HG03575 (cell line): ENCODE measurements at regions not wholly inside any gene's neighbourhood (a gene's known extent, or its start where the extent isn't known, plus 50 kb on each side); places are given as distances from the start of the nearest gene placed in this dataset.
"Not testable (repeated sequence)": the region's sequence is repeated elsewhere in the genome, so short reads cannot be mapped to it uniquely, and the experiment has no call there.

Experiments
- ATAC-seq: cut with Tn5 transposase; IDR thresholded peaks from one replicate; pipeline ENCODE4 v1.9.1; 2021; ENCODE audit not compliant: unreplicated experiment, insufficient number of reproducible peaks, low FRiP score; ENCODE audit errors: extremely low read depth

DNA sequence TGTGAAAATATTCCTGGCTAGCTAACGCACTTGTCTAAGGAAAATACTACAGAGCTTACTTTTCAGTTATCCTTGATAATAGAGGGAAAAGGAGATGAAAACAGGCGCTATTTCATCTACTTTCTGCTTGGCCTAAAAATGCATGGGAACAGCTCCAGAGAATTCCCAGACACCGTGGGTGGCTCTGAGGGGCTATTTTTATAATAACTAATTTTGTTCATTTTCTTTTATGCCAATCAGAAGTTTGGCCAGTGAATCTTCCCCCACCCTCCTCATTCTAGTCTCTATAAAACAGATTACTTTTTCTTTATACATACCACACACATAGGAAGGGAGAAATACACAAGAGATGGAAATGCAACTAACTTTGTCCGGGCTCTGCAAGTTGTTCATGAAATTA is 322.9 kb downstream of the SETD4 start:
- no peak for ATAC-seq

DNA sequence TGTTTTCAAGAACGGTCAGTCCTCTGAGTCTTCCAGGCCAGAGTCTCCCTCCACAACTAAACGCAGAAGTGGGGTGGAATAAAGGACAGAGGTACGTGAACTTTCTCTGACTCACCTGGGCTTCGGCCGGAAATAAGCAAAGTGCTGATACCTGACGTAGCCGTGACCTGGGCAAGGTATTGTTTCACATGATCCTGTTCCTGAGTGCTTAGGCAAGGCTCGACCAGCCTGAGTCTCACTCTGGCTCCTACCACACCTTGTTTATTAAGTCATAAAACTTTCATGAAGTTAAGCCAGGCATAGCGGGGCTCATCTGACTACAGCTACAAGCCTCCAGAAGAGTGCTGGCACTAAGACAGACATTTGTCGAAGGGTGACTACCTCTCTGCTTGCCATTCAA is 327.5 kb downstream of the SETD4 start:
- no peak for ATAC-seq

DNA sequence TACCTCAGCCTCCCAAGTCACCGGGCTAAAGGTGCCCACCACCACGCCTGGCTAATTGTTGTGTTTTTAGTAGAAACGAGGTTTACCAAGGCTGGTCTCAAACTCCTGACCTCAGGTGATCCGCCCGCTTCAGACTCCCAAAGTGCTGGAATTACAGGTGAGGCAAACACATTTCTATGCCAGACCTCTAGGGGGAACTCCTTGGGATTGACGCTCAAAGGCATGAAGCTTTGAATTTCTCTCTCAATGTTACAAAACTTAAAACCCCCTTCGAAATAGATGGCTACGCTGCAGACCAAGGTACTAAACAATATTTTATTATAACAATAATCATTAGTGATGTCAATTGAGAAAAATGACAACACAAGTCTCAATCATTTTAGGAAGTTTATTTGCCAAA is 330.0 kb downstream of the SETD4 start:
- no peak for ATAC-seq

DNA sequence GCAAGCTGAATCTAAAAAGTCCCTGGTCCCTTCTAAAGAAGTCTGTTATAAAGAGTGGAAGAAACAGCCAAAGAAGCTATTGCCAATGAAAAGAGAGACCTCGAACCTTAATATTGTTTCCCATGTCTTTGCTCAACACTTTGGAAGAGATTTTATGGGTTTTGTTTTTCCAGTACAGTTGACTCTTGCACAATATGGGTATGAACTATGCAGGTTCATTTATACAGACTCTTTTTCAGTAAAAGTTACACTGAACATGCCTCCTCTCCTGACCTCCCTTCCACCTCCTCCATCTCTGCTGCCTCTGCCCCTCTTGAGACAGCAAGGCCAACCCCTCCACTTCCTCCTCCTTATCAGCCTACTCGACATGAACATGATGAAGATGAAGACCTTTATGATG is 332.5 kb downstream of the SETD4 start:
- ATAC-seq, result no peak

DNA sequence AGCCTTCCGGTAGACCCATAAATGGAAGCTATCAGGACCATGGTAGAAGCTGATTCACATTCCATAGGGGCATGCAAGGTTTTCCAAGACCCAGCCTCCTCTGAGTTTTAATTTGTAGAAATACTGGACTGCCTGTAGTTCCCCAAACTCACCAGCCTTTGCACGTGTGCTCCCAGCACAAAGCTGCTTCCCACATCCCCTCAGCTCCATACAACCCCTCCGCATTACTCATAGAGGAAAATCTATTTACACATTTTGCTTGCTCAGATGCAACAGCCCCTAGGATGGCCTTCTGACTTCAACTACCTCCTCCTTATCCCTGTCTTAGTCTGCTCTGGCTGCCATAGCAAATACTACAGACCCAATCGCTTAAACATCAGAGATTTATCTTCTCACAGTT is 336.2 kb downstream of the SETD4 start:
- no peak for ATAC-seq

DNA sequence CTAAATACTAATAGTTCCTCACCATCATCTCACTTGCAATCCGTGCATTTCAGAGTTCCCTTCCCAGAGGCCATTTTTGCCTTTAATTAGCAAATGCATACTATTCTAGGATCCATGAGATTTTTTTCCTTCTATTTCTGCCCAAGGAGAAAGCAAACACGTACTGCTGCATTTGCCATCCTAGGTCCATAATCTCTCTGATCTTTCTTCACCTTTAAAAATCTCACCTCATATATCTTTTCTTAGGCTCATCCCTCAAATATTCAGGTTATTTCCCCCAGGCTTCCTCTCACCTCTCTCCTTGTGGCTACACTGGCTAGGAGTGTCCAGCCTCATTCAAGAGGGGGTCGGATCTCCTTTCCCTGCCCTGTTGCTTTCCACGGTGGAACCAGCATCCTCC is 338.6 kb downstream of the SETD4 start:
- no peak for ATAC-seq

DNA sequence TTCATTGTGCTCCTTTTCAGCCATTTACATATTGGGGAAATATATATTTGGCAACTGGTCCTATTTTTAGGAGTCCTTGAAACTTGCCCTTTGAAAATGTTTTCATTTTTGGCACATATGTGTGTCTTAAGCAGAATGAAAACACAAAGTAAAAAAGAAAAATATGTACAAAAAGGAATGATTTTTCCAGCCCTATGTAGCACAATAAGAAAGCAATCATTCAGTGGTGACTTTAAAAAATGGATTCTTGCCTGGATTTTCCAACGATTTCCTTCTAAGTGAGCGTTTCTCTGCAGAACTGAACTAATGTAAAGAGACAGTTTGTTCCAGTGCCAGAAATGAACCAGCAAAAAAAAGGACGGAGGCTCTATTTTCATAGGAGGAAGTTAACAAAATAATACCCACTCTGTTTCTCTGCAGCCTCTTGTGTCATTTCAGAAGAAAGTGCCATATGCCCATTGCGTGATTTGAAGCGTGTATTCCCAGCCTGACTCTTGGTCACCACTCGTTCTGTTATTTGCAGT is 340.1 kb downstream of the SETD4 start:
- ATAC-seq, result no peak

DNA sequence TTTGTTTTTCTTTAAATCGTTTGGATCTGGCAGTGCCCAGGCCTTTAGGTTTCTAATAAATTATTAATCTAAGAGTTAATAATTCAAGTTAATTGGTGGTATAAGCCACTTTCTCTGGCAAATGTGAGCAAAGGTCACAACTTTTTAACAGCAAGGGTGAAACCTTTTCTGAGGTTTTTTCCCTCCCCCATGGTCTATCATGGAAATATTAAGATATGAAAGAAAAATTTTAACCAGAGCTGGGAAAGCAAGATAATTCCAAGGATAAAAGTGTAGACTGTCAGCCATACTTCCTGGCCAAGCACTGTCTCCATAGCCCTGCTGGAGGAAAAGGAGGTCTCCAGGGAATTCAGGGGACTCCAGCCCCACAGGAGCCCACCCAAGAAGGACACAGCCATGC is 341.2 kb downstream of the SETD4 start:
- no peak for ATAC-seq

DNA sequence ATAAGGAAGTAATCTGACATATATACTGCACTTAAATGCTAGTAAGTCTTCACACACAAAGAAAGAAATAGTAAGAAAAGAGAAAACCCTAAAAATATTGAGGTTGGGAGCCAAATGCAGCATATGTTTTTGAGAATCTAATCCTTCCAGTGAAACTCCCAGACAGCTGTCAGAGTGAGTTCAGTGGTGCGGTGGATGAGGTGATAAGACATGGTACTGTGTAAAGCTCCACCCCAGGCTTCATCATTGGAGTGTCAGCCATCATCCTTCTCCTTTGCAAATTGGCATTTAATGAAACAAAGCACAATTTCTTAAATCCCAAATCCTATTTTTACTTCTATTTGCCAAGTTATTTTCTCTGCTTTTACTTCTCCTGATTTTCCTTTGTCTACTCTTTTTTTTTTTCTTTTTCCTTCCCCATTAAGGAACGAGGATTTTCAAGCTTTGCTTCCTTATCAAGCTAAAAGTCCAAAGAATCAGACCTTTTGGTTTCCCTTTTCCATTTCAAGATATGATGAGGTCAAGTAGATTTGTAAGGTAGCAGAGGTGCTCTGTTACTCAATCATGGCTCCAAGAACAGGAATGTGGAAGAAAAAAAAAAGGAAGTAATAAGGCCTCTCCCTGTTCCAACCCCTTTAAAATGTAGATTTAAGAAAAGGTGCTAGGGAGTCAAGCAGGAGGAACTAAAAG is 343.3 kb downstream of the SETD4 start:
- ATAC-seq, result no peak

DNA sequence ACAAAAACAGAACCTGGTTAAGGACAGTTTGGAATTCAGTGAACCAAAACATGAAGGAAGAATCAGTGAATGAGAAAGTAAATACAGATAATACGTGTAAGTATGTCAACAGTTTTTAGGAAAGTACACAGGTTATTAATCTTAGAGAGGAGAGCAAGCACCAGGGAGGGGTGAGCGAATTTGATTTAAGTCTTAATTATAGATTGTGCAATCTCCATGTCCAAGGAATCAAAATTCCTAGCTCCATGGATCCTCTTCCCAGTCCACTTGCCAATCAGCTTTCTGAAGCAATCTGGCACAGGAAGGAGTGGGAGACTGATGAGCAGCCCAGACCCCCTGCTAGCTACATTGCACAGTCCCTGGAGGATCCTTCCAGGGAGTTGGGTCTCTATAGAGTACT is 346.4 kb downstream of the SETD4 start:
- ATAC-seq, result no peak

DNA sequence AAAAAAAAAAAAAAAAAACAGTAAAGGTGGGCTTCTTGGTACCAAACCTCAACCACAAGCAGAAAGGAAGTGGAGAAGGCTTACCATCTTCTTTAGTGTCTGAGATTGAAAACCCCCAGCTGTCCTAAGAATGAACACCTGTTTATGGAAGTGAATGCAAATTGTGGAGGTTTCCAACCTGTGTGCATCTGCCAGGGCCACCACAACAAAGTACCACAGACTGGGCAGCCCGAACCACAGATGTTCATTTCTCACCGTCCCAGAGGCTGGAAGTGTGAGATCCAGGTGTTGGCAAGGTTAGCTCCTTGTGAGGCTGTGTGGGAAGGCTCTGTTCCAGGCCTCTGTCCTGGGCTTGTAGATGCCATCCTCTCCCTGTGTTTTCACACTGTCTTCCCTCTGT is 348.7 kb downstream of the SETD4 start:
- ATAC-seq, result no peak

DNA sequence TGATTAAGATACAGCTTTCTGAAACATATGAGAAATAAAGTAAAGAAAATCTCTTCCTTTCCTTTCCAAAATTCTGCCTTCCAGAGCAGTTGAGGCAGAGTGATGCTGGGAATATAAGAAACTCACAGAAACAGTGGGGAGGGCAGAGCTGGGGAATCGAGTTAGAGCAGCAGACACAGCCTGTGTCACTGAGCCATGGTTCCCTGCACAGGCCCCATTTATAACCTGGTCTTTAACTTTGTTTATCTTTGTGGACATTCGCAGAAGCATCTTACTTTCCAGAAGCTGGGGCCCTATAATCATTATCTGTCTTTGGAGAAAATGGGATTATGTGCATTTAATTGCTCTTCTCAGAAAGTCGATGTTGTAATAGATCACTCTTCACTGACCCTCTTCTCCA is 349.1 kb downstream of the SETD4 start:
- no peak for ATAC-seq

DNA sequence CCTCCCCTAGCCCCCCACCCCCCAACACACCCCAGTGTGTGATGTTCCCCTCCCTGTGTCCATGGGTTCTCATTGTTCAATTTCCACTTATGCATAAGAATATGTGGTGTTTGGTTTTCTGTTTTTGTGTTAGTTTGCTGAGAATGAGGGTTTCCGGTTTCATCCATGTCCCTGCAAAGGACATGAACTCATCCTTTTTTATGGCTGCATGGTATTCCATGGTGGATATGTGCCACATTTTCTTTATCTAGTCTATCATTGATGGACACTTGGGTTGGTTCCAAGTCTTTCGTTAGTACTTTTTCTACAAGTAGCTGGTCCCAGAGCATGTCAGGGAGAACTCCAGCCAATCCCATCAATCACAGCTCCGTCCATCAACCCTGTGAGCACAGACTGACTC is 350.3 kb downstream of the SETD4 start:
- ATAC-seq, result not testable (repeated sequence)

DNA sequence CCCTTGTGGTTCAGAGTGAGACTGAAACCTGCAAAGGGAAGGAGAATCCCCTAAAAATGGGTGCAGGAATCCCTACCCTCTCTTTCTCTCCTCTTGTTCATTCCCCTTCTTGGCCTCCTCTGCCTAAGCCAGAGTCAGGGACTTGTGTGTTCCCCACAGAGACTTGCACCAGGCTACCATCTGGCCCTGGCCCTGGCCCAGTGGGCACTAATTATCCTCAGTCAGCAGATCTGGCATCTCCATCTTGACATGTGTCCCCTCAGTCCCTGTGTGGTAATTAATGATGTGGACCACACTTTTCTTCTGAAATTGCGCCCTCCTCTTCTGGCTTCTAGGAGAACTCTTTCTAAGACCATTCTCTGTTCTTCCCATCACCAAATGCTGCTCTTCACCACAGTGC is 354.4 kb downstream of the SETD4 start:
- no peak for ATAC-seq

DNA sequence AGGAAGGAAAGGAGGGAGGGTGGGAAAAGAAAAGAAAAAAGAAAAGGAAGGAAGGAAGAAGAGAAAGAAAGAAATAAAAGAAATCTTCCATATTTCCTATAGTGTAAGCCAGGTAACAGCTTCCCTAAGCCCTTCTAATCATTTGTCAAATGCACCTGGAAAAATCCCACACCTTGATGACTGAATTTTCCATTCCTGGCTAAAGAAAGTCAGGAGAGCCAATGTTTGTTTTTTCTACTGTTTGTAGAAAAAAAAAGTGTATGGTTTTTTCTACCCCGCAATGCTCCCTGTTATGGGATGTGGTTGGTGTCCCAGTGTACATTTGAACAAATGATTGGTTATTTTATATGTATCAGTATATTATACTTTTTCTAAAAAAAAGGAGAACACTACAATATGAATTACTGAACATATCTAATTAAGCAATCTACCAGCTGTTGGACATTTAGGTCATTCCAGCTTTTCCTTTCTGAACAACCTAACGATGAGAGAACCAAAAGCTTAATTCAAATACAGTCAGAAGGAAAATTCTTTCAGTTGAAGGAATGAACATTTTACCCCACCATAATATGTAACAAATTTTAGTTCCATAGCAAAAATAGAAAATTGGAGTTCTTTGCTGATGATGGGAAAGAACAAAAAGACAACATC is 355.0 kb downstream of the SETD4 start:
- no peak for ATAC-seq

DNA sequence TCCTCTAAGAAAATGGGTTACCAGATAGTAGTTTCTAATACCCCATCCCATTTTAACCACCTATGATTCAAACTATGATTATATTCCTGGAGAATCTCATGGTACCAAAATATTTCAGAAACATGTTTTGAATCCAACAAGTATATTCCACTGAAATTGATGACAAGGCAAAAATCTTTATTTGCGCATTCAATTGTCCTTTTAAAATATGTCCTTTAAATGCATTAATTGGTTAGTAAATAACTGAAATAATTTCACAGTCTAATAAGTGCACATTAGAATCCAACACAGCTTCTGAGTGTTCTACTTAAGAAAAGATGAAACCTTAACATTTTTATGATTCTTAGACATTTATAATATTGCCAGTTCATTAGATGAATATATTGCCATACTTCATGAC is 356.6 kb downstream of the SETD4 start:
- no peak for ATAC-seq

DNA sequence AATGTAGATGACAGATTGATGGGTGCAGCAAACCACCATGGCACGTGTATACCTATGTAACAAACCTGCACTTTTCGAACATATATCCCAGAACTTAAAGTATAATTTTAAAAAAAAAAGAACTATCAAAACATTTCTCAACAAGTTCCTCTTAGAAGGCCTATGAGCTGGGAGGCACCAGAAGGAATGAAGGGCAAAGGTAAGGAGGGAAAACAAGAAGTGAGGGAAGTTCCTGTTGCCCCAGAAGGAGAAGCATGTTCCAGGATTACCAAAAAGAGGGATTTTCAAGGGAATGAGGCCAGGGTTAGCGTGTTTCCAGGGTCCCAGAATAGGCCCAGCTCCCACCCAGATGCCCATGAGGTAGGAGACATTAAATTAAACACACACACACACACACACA is 361.0 kb downstream of the SETD4 start:
- no peak for ATAC-seq

DNA sequence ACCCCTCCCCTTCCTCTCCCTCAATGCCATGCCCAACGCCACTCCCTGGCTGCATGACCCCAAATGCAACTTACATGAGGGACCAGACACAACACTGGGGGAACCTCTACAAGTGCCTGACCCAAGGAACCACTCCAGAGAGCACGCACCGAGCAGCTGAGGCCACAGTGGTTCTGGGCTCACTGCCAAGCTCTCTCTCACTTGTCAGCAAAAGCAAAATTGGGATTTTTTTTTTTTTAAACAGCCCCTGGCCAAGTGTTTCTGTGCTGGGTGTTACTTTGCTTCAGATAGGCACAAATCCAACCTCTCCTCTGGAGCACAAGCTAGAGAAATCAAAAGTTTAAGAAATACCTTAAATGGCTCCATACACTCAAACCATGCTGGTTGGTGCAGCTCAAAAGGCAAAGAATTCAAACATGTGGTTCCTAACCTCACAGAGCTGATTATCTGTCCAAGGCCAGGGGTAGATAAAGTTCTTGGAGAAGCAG is 363.0 kb downstream of the SETD4 start:
- ATAC-seq, result no peak

DNA sequence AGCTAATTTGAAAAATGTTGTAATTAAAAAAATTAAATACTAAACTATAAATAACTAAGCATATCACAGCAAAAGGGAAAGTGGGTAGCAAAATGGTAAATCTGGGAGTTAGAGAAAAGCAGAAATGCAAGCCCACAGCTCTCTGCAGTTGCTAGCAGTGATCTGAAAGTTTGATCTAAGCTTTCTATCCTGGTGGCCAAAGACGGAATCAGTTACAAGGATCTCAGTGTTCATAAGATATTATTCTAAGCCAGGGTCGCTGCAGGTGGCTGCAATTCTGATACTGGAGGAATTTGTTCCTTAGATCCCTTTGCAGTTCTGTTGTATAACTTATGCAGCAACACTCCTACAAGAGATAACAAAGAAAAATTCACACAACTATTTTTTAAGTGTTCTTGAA is 363.7 kb downstream of the SETD4 start:
- ATAC-seq, result no peak

DNA sequence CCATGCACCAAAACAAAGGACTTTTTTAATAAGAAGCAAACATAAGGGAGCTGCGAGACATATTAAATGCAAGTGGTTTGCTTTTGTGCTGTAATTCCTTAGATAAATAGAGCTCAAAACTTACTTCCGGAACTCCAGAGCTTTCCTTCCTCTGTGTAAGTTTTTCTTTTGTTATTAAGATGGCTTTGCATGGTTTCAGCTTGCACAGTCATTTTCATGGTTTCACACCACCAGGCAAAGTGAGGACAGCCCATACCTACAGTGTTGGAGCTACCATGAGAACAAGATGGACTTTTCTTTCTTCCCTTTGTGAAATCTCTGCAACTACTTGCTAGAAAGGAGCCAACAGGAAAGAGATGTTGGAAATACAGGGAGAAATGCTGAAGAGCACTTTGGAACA is 368.0 kb downstream of the SETD4 start:
- ATAC-seq, result no peak

DNA sequence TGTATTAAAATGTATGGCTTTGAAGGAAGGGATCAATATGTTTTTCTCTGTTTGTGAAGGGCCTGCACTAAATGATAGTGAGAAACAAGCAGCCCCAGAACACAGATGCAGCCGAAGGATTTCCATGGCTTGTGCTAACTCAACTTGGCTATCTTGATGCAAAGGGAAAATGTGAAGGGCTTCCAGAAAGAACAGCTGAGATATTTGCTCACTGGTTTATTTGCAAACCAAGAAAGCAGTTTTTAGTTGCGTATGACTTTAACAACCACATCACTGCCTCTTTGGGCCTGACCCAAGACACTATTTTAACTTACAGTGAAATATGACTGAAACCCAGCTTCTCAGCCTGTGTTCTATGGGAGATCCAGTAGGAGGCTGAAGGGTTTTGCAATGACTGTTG is 369.9 kb downstream of the SETD4 start:
- ATAC-seq, result no peak
